Endothelial cell of umbilical vein (primary cell): ENCODE measurements at regions not wholly inside any gene's neighbourhood (a gene's known extent, or its start where the extent isn't known, plus 50 kb on each side); places are given as distances from the start of the nearest gene placed in this dataset.

ENCODE experiments used
- BruUV-seq: library from RNA; stranded (reverse); fragments of 400-500 nt; replicated peaks from 2 replicates; lab custom pipeline; 2021; lab: Mats Ljungman, UMichigan
- CTCF ChIA-PET: fragments of 300-600, 350-600 bp; sonication (Branson Sonifier 250); formaldehyde crosslinking; loops from one replicate; lab custom pipeline; 2021; ENCODE audit warnings: antibody characterized with exemption, inconsistent platforms; lab: Charles Lee
- POLR2A ChIA-PET: fragments of 300-600, 350-600 bp; sonication (Branson Sonifier 250); formaldehyde crosslinking; loops from one replicate; lab custom pipeline; 2021; ENCODE audit warnings: antibody characterized with exemption, inconsistent platforms; lab: Charles Lee
- DNase-seq: peaks from one replicate; pipeline ENCODE4 v3.0.0-alpha.2; 2011; ENCODE audit warnings: low read depth, low spot score
- FAIRE-seq: peaks from 2 replicates; lab custom pipeline; 2011; peaks lifted over from hg19 to GRCh38; lab: Jason Lieb, UNC
- H2AFZ ChIP-seq: 2 replicates; pipeline ENCODE4 v1.6.0; 2012; ENCODE audit warnings: low read depth, low read length, control low read depth, inconsistent platforms
- H3K27ac ChIP-seq: 2 replicates; pipeline ENCODE4 v1.5.1; 2011; ENCODE audit warnings: low read depth, mild to moderate bottlenecking, control low read depth, low read length, moderate library complexity; ENCODE audit not compliant: insufficient read depth
- H3K27me3 ChIP-seq, 2 experiments: 2 replicates each; pipeline versions ENCODE4 v1.6.0 to v1.6.1; 2011; ENCODE audit warnings: low read length in 2 of 2, mixed read lengths in 1 of 2; ENCODE audit not compliant: control insufficient read depth in 2 of 2, insufficient read depth in 2 of 2
- H3K36me3 ChIP-seq, 2 experiments: 2 replicates in 1 of 2; 3 replicates in 1 of 2; pipeline ENCODE4 v1.5.1; 2011; ENCODE audit warnings: low read length in 2 of 2, mild to moderate bottlenecking in 1 of 2, moderate library complexity in 1 of 2; ENCODE audit not compliant: control insufficient read depth in 2 of 2, insufficient read depth in 2 of 2; ENCODE audit errors: extremely low read depth in 1 of 2
- H3K4me1 ChIP-seq: 3 replicates; pipeline ENCODE4 v1.5.1; 2011; ENCODE audit warnings: mild to moderate bottlenecking, low read length; ENCODE audit not compliant: control insufficient read depth, insufficient read depth; ENCODE audit errors: extremely low read depth
- H3K4me2 ChIP-seq: 2 replicates; pipeline ENCODE4 v1.6.1; 2011; ENCODE audit warnings: low read length, control low read depth, mixed read lengths; ENCODE audit not compliant: insufficient read depth
- H3K4me3 ChIP-seq, 3 experiments: fragments of 200-600 bp in 1 of 3; sonication (generic), shearing (Covaris generic) in 1 of 3; replicated peaks in 1 of 3; 2 replicates each; pipeline ENCODE4 v1.5.1; 2011 to 2016; ENCODE audit warnings: control low read depth in 3 of 3, low read length in 3 of 3, mild to moderate bottlenecking in 2 of 3, inconsistent platforms in 1 of 3, low read depth in 1 of 3, moderate library complexity in 1 of 3; ENCODE audit not compliant: insufficient read depth in 1 of 3
- H3K79me2 ChIP-seq: 2 replicates; pipeline ENCODE4 v1.6.0; 2012; ENCODE audit warnings: low read length, inconsistent platforms; ENCODE audit not compliant: control insufficient read depth, insufficient read depth
- H3K9ac ChIP-seq: replicated peaks from 2 replicates; pipeline ENCODE3; 2011; ENCODE audit warnings: low read length, control low read depth; ENCODE audit not compliant: insufficient read depth; ENCODE audit errors: extremely low read depth
- H3K9me1 ChIP-seq: replicated peaks from 3 replicates; pipeline ENCODE4 v1.6.0; 2011; ENCODE audit warnings: mild to moderate bottlenecking, low read length; ENCODE audit not compliant: control insufficient read depth, insufficient read depth; ENCODE audit errors: extremely low read depth
- H3K9me3 ChIP-seq: replicated peaks from 2 replicates; pipeline ENCODE4 v1.5.1; 2012; ENCODE audit warnings: low read length, inconsistent platforms; ENCODE audit not compliant: control insufficient read depth, insufficient read depth
- H4K20me1 ChIP-seq: replicated peaks from 2 replicates; pipeline ENCODE3; 2011; ENCODE audit warnings: mild to moderate bottlenecking, low read length; ENCODE audit not compliant: control insufficient read depth, insufficient read depth; ENCODE audit errors: extremely low read depth
- CTCF ChIP-seq, 2 donors: IDR thresholded peaks; 1 replicate in 1 of 2; 2 replicates in 1 of 2; pipeline ENCODE4 v1.5.1; 2011; ENCODE audit warnings: low read length in 2 of 2, mild to moderate bottlenecking in 2 of 2, moderate library complexity in 2 of 2, control low read depth in 1 of 2, inconsistent platforms in 1 of 2, low read depth in 1 of 2; ENCODE audit not compliant: insufficient read depth in 1 of 2; ENCODE audit errors: extremely low read depth in 1 of 2
- EZH2 ChIP-seq: IDR thresholded peaks from 2 replicates; pipeline ENCODE4 v1.6.1; 2012; ENCODE audit warnings: borderline replicate concordance, low read depth, mild to moderate bottlenecking, moderate library complexity, low read length, inconsistent platforms; ENCODE audit not compliant: severe bottlenecking
- FOS ChIP-seq: IDR thresholded peaks from 2 replicates; pipeline ENCODE4 v1.6.1; 2011; ENCODE audit warnings: mild to moderate bottlenecking, low read length, moderate library complexity, borderline replicate concordance; ENCODE audit not compliant: insufficient read depth
- GATA2 ChIP-seq: IDR thresholded peaks from 2 replicates; pipeline ENCODE4 v1.7.0; 2011; ENCODE audit warnings: low read depth, mild to moderate bottlenecking, moderate library complexity, mixed read lengths, low read length; ENCODE audit not compliant: insufficient read length, insufficient read depth
- JUN ChIP-seq: IDR thresholded peaks from 2 replicates; pipeline ENCODE4 v1.6.1; 2011; ENCODE audit warnings: borderline replicate concordance, low read depth; ENCODE audit not compliant: insufficient read length, insufficient read depth
- MYC ChIP-seq: IDR thresholded peaks from one replicate; pipeline ENCODE4 v1.6.1; 2011; ENCODE audit warnings: mild to moderate bottlenecking, low read depth, low read length
- POLR2A ChIP-seq: IDR thresholded peaks from 2 replicates; pipeline ENCODE4 v1.6.1; 2012; ENCODE audit warnings: low read depth, mild to moderate bottlenecking, control low read depth, low read length
- POLR2AphosphoS5 ChIP-seq: IDR thresholded peaks from 2 replicates; pipeline ENCODE4 v1.6.1; 2012; ENCODE audit warnings: low read depth, mild to moderate bottlenecking, control low read depth, low read length, moderate library complexity; ENCODE audit not compliant: insufficient read depth
- dilution Hi-C: fragments of 300-500 bp; cut with MboI; formaldehyde crosslinking; loops from one replicate; pipeline ENCODE4 v1.15.0; 2019; ENCODE audit warnings: low sequenced_read_pairs; ENCODE audit not compliant: extremely low pct_ligation_motif_present
- intact Hi-C: fragments of 100-400 bp; cut with micrococcal nuclease; formaldehyde crosslinking; loops from one replicate; pipeline ENCODE4 v1.10.0; 2022
- TF ChIP-seq, protein P1 (sequence below): IDR thresholded peaks from 2 replicates; pipeline ENCODE4 v1.6.1; 2011; ENCODE audit not compliant: insufficient read depth, insufficient read length

- peaks cover 0 to 4% of the 10 kb centered on the region in 2 experiments for H3K27me3 ChIP-seq
- no peak overlapping the region for H3K9ac ChIP-seq
- no TSS peak for BruUV-seq
- H3K4me3 ChIP-seq: no peak overlapping the region
- no peaks in the 10 kb centered on the region for H3K4me1 ChIP-seq
- intact Hi-C loops: no loop called here
- TF ChIP-seq FOS (no peak), MYC (no peak), JUN (no peak), EZH2 (no peak), CTCF (IDR thresholded peaks at IDR 0.05; ENCODE audit: extremely low read depth in 1 of 2, insufficient read depth in 1 of 2, low read depth in 1 of 2, low read length in 2 of 2) (no peak), GATA2 (no peak), POLR2A (no peak), POLR2AphosphoS5 (no peak)
- TF ChIP-seq, protein P1, sequence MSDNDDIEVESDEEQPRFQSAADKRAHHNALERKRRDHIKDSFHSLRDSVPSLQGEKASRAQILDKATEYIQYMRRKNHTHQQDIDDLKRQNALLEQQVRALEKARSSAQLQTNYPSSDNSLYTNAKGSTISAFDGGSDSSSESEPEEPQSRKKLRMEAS: no peak
- no peak overlapping the region for H2AFZ ChIP-seq
- H3K36me3 ChIP-seq: no peaks in the 10 kb centered on the region
- dilution Hi-C loops: no loop called here
- H4K20me1 ChIP-seq: no peaks in the 10 kb centered on the region
- no peak for FAIRE-seq
- no peak overlapping the region for H3K4me2 ChIP-seq
- ChIA-PET CTCF (interaction anchor here (0.7 to 1.3 kb wide), 2 partner anchors 8 to 9 kb away, joined by 3 to 4 read pairs; no protein-coding TSS in a partner anchor), POLR2A (no interaction called here)
- no peaks in the 10 kb centered on the region for H3K9me1 ChIP-seq
- no peak overlapping the region for H3K27ac ChIP-seq
- DNase-seq: no peak
- no peaks in the 10 kb centered on the region for H3K9me3 ChIP-seq
- no peaks in the 10 kb centered on the region for H3K79me2 ChIP-seq
Observed at GRCh38 chr15:66922608-66923007, 142.8 kb upstream of the SMAD3 start.
